HEK293 (cell line): ENCODE measurements at regions not wholly inside any gene's neighbourhood (a gene's known extent, or its start where the extent isn't known, plus 50 kb on each side); places are given as distances from the start of the nearest gene placed in this dataset.

Experiments used
- SP7 ChIP-seq: fragments of 450-650 bp; formaldehyde crosslinking; IDR thresholded peaks from 2 replicates; pipeline ENCODE4 v1.5.1; 2016; ENCODE audit warnings: missing biosample characterization, missing genetic modification characterization
- ZBTB21 ChIP-seq: fragments of 450-650 bp; formaldehyde crosslinking; IDR thresholded peaks from 2 replicates; pipeline ENCODE4 v1.5.1; 2017; ENCODE audit warnings: missing biosample characterization, missing genetic modification characterization
- ZNF239 ChIP-seq: fragments of 450-650 bp; formaldehyde crosslinking; IDR thresholded peaks from 2 replicates; pipeline ENCODE4 v1.5.1; 2016; ENCODE audit warnings: missing biosample characterization, missing genetic modification characterization
- ZNF274 ChIP-seq, 2 experiments: fragments of 200-500 bp in 1 of 2; fragments of 450-650 bp in 1 of 2; sonication (Bioruptor generic) in 1 of 2; formaldehyde crosslinking in 1 of 2; IDR thresholded peaks; 2 replicates each; pipeline versions ENCODE4 v1.5.1 to v1.6.1; 2014 to 2016; ENCODE audit warnings: borderline replicate concordance in 1 of 2, inconsistent platforms in 1 of 2, low read length in 1 of 2, missing biosample characterization in 1 of 2, missing genetic modification characterization in 1 of 2
- ZNF513 ChIP-seq: fragments of 450-650 bp; IDR thresholded peaks from 2 replicates; pipeline ENCODE4 v1.5.1; 2018; ENCODE audit warnings: missing biosample characterization, missing genetic modification characterization
- ZNF707 ChIP-seq: fragments of 450-650 bp; formaldehyde crosslinking; IDR thresholded peaks from 2 replicates; pipeline ENCODE4 v1.5.1; 2016; ENCODE audit warnings: missing biosample characterization, missing genetic modification characterization
- TF ChIP-seq, protein P1 (sequence below): fragments of 450-650 bp; formaldehyde crosslinking; IDR thresholded peaks from 2 replicates; pipeline ENCODE4 v1.5.1; 2016; ENCODE audit warnings: missing biosample characterization, missing genetic modification characterization

DNA sequence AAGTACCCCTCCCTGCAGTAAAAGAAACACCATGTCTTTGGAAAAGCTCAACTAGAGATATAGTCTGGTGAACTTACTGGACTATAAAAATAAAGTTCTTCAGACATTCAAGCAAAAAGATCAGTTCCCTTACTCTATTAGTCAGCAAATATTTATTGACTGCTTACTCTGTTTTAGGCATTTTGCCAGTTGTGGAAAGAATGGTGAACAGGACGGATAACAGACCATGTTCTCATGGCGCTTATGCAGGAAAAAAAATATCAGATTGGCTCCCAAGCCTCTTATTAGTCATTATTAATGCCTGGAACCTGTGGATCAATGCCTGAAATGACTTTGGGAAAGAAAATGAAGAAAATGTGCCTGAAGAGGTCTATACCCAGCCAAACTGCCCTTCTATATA is 282.2 kb upstream of the EPHA7 start:
- no peak for TF ChIP-seq ZNF274 (IDR thresholded peaks at IDR 0.05; ENCODE audit: low read length)
- TF ChIP-seq ZNF274 (tag by site-specific recombination; IDR thresholded peaks at IDR 0.05; ENCODE audit: borderline replicate concordance) = no peak
- no peak for TF ChIP-seq ZNF239 (tag by site-specific recombination)
- no peak for TF ChIP-seq SP7 (tag by site-specific recombination)
- TF ChIP-seq, protein P1, sequence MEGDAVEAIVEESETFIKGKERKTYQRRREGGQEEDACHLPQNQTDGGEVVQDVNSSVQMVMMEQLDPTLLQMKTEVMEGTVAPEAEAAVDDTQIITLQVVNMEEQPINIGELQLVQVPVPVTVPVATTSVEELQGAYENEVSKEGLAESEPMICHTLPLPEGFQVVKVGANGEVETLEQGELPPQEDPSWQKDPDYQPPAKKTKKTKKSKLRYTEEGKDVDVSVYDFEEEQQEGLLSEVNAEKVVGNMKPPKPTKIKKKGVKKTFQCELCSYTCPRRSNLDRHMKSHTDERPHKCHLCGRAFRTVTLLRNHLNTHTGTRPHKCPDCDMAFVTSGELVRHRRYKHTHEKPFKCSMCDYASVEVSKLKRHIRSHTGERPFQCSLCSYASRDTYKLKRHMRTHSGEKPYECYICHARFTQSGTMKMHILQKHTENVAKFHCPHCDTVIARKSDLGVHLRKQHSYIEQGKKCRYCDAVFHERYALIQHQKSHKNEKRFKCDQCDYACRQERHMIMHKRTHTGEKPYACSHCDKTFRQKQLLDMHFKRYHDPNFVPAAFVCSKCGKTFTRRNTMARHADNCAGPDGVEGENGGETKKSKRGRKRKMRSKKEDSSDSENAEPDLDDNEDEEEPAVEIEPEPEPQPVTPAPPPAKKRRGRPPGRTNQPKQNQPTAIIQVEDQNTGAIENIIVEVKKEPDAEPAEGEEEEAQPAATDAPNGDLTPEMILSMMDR (tag by site-specific recombination) = no peak
- TF ChIP-seq ZBTB21 (tag by site-specific recombination) = no peak
- no peak for TF ChIP-seq ZNF513 (tag by site-specific recombination)
- no peak for TF ChIP-seq ZNF707 (tag by site-specific recombination)
